NT2/D1 (cell line): ENCODE measurements at regions not wholly inside any gene's neighbourhood (a gene's known extent, or its start where the extent isn't known, plus 50 kb on each side); places are given as distances from the start of the nearest gene placed in this dataset.
"Not testable (repeated sequence)": the region's sequence is repeated elsewhere in the genome, so short reads cannot be mapped to it uniquely, and the experiment has no call there.

Experiments
- DNase-seq: peaks from one replicate; pipeline ENCODE4 v3.0.0-alpha.2; 2011; ENCODE audit warnings: low read depth, low spot score
- H3K27me3 ChIP-seq: 2 replicates; pipeline ENCODE4 v1.6.0; 2011; ENCODE audit warnings: mild to moderate bottlenecking; ENCODE audit not compliant: insufficient read length, insufficient read depth
- H3K36me3 ChIP-seq: 2 replicates; pipeline ENCODE4 v1.6.1; 2011; ENCODE audit warnings: mild to moderate bottlenecking, low read length, mixed read lengths; ENCODE audit not compliant: insufficient read depth, insufficient read length
- H3K4me1 ChIP-seq: 2 replicates; pipeline ENCODE4 v1.5.1; 2011; ENCODE audit not compliant: insufficient read depth, insufficient read length
- H3K4me3 ChIP-seq: 2 replicates; pipeline ENCODE4 v1.5.1; 2011; ENCODE audit warnings: low read depth; ENCODE audit not compliant: insufficient read length
- H3K9ac ChIP-seq: 2 replicates; pipeline ENCODE4 v1.6.0; 2011; ENCODE audit warnings: low read depth; ENCODE audit not compliant: insufficient read length
- H3K9me3 ChIP-seq: 2 replicates; pipeline ENCODE4 v1.5.1; 2011; ENCODE audit warnings: mild to moderate bottlenecking, low read length; ENCODE audit not compliant: insufficient read depth
- SUZ12 ChIP-seq: IDR thresholded peaks from 2 replicates; pipeline ENCODE4 v1.6.1; 2011; ENCODE audit not compliant: insufficient read length, insufficient read depth; ENCODE audit errors: extremely low read depth
- YY1 ChIP-seq: IDR thresholded peaks from 2 replicates; pipeline ENCODE4 v1.6.1; 2011; ENCODE audit not compliant: insufficient read length, insufficient read depth
- ZNF274 ChIP-seq: IDR thresholded peaks from 2 replicates; pipeline ENCODE4 v1.6.1; 2011; ENCODE audit warnings: mild to moderate bottlenecking, low read depth, low read length

GRCh38 chr10:15921423-15921945, 61.2 kb upstream of the MINDY3 start:
- H3K4me3 ChIP-seq: peak overlapping the region; percentile 29
- not testable (repeated sequence) for H3K4me1 ChIP-seq, H3K36me3 ChIP-seq, H3K27me3 ChIP-seq, H3K9me3 ChIP-seq, DNase-seq
- H3K9ac ChIP-seq: peak overlapping the region; percentile 26

GRCh38 chr10:15931376-15931775, 71.1 kb upstream of the MINDY3 start:
- H3K4me1 ChIP-seq: no peaks in the 10 kb centered on the region
- no peak overlapping the region for H3K4me3 ChIP-seq
- no peaks in the 10 kb centered on the region for H3K9me3 ChIP-seq
- no peak overlapping the region for H3K9ac ChIP-seq
- H3K27me3 ChIP-seq: no peaks in the 10 kb centered on the region
- DNase-seq: no peak
- TF ChIP-seq ZNF274 (no peak), YY1 (no peak)
- H3K36me3 ChIP-seq: no peaks in the 10 kb centered on the region

- H3K27me3 ChIP-seq, DNase-seq, H3K4me3 ChIP-seq, H3K4me1 ChIP-seq, H3K9me3 ChIP-seq, H3K9ac ChIP-seq, H3K36me3 ChIP-seq: not testable (repeated sequence)
Observed at GRCh38 chr10:15939543-15939942, 79.2 kb upstream of the MINDY3 start.

GRCh38 chr10:15943426-15943825, 83.1 kb upstream of the MINDY3 start:
- Histone ChIP-seq H3K36me3 (no peaks in the 10 kb centered on the region), H3K27me3 (no peaks in the 10 kb centered on the region), H3K9ac (no peak overlapping the region), H3K9me3 (peaks cover 6% of the 10 kb centered on the region; the same call in 1 of the 2 replicates), H3K4me1 (no peaks in the 10 kb centered on the region), H3K4me3 (no peak overlapping the region)
- no peak for DNase-seq
- no peak for TF ChIP-seq SUZ12
- TF ChIP-seq ZNF274: no peak
- no peak for TF ChIP-seq YY1

- Histone ChIP-seq H3K4me1 (no peaks in the 10 kb centered on the region), H3K27me3 (no peaks in the 10 kb centered on the region), H3K36me3 (no peaks in the 10 kb centered on the region), H3K9ac (no peak overlapping the region), H3K4me3 (no peak overlapping the region), H3K9me3 (no peaks in the 10 kb centered on the region)
- no peak for DNase-seq
- no peak for TF ChIP-seq ZNF274
Observed at GRCh38 chr10:15954188-15954587, 93.9 kb upstream of the MINDY3 start.

DNA sequence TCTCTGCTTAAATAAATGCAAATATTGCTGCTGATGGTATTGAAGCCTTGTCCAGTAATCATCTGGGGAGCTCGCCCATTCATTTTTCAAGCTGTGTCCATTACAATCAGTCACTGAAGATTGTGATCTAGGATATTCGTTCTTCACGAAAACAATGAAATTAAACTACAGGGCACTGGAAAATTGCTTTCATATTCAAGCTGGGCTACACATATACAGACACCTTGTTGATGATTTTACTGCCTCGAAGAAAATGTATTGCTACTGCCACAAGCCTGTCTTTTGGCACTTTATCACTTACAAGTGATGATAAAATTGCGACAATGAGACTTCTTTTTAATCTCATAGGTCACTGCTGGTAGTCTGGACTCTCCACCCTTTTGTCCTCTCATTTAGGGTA, 100.0 kb upstream of the MINDY3 start:
- H3K27me3 ChIP-seq: no peaks in the 10 kb centered on the region
- no peaks in the 10 kb centered on the region for H3K4me1 ChIP-seq
- no peak for DNase-seq

DNA sequence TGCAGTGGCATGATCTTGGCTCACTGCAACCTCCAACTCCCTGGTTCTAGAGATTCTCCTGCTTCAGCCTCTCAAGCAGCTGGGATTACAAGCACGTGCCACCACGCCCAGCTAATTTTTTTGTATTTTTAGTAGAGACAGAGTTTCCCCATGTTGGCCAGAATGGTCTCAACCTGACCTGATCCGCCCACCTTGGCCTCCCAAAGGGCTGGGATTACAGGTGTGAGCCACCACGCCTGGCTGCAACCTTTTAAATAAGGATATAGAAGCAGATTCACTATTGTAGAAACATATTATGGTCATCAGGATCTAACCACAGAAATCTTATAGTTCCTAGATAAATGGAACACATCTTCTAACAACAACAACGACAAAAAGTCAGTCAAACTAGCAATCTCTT, 112.4 kb upstream of the MINDY3 start:
- not testable (repeated sequence) for H3K9ac ChIP-seq, H3K36me3 ChIP-seq, H3K4me1 ChIP-seq, H3K9me3 ChIP-seq, H3K27me3 ChIP-seq, DNase-seq, H3K4me3 ChIP-seq

More for the DNA sequence above, 100.0 kb upstream of the MINDY3 start:
- Histone ChIP-seq H3K4me3 (no peak overlapping the region), H3K9me3 (no peaks in the 10 kb centered on the region), H3K36me3 (no peaks in the 10 kb centered on the region), H3K9ac (no peak overlapping the region)
- TF ChIP-seq ZNF274: no peak
- TF ChIP-seq SUZ12: no peak
- no peak for TF ChIP-seq YY1

GRCh38 chr10:15985690-15986089, 125.4 kb upstream of the MINDY3 start:
- Histone ChIP-seq H3K36me3 (no peaks in the 10 kb centered on the region), H3K4me1 (no peaks in the 10 kb centered on the region)

More at GRCh38 chr10:15985690-15986089, 125.4 kb upstream of the MINDY3 start:
- Histone ChIP-seq H3K9me3 (no peaks in the 10 kb centered on the region), H3K9ac (no peak overlapping the region), H3K4me3 (no peak overlapping the region), H3K27me3 (no peaks in the 10 kb centered on the region)
- DNase-seq: no peak
- no peak for TF ChIP-seq YY1
- TF ChIP-seq ZNF274: no peak
- no peak for TF ChIP-seq SUZ12
